ENCODE measurements at regions not wholly inside any gene's neighbourhood (a gene's known extent, or its start where the extent isn't known, plus 50 kb on each side); places are given as distances from the start of the nearest gene placed in this dataset.
"Not testable (repeated sequence)": the region's sequence is repeated elsewhere in the genome, so short reads cannot be mapped to it uniquely, and the experiment has no call there.

- DNase-seq = no peak
- Histone ChIP-seq H3K4me1 (no peaks in the 10 kb centered on the region), H3K27me3 (no peaks in the 10 kb centered on the region), H3K4me3 (no peak overlapping the region), H3K9me3 (no peaks in the 10 kb centered on the region), H3K27ac (no peak overlapping the region), H3K36me3 (ENCODE audit: low read depth, missing control alignments) (no peaks in the 10 kb centered on the region)
- intact Hi-C loops (cut with DNase I; ENCODE audit: low total_unique reads) = no loop called here
- TF ChIP-seq POLR2A (IDR thresholded peaks at IDR 0.05) = no peak
- TF ChIP-seq CTCF (IDR thresholded peaks at IDR 0.05) = no peak
These were observed 468.4 kb downstream of the PRR16 start for GRCh38 chr5:120932480-120932879.

- intact Hi-C loops (cut with DNase I; ENCODE audit: low total_unique reads) = no loop called here
- no peaks in the 10 kb centered on the region for H3K9me3 ChIP-seq
- no peaks in the 10 kb centered on the region for H3K36me3 ChIP-seq (ENCODE audit: low read depth, missing control alignments)
- DNase-seq = no peak
- H3K27me3 ChIP-seq = no peaks in the 10 kb centered on the region
- TF ChIP-seq POLR2A (IDR thresholded peaks at IDR 0.05) (no peak), CTCF (IDR thresholded peaks at IDR 0.05) (no peak)
- 37 to 56% methylated on average over 1 of the region's 1 CpG for WGBS, 2 donors
- H3K4me1 ChIP-seq = no peaks in the 10 kb centered on the region
- no peak overlapping the region for H3K4me3 ChIP-seq
- H3K27ac ChIP-seq = no peak overlapping the region
These were observed 469.9 kb downstream of the PRR16 start for GRCh38 chr5:120934031-120934430.

GRCh38 chr5:120936652-120937051 lies 472.6 kb downstream of the PRR16 start:
- H3K36me3 ChIP-seq (ENCODE audit: low read depth, missing control alignments) = no peaks in the 10 kb centered on the region
- WGBS, 2 donors = 73 to 78% methylated on average over 19 to 31 of the region's 31 CpGs

GRCh38 chr5:120938604-120939003 lies 474.5 kb downstream of the PRR16 start:
- no peak overlapping the region for H3K27ac ChIP-seq
- H3K36me3 ChIP-seq (ENCODE audit: low read depth, missing control alignments) = no peaks in the 10 kb centered on the region
- intact Hi-C loops (cut with DNase I; ENCODE audit: low total_unique reads) = no loop called here
- WGBS, 2 donors = 44 to 55% methylated on average over 1 of the region's 1 CpG
- H3K9me3 ChIP-seq = no peaks in the 10 kb centered on the region
- H3K4me1 ChIP-seq = no peaks in the 10 kb centered on the region
- no peak overlapping the region for H3K4me3 ChIP-seq
- no peak for TF ChIP-seq POLR2A (IDR thresholded peaks at IDR 0.05)
- no peak for TF ChIP-seq CTCF (IDR thresholded peaks at IDR 0.05)
- H3K27me3 ChIP-seq = no peaks in the 10 kb centered on the region
- no peak for DNase-seq

More at GRCh38 chr5:120936652-120937051, 472.6 kb downstream of the PRR16 start:
- peak overlapping the region; percentile 19 to 20 for H3K4me3 ChIP-seq
- H3K27ac ChIP-seq = no peak overlapping the region
- H3K4me1 ChIP-seq = no peaks in the 10 kb centered on the region
- H3K27me3 ChIP-seq = no peaks in the 10 kb centered on the region
- TF ChIP-seq POLR2A (IDR thresholded peaks at IDR 0.05) = no peak
- TF ChIP-seq CTCF (IDR thresholded peaks at IDR 0.05) = no peak
- intact Hi-C loops (cut with DNase I; ENCODE audit: low total_unique reads) = no loop called here
- no peaks in the 10 kb centered on the region for H3K9me3 ChIP-seq
- DNase-seq = no peak

GRCh38 chr5:120942596-120943350 lies 478.7 kb downstream of the PRR16 start:
- intact Hi-C loops (cut with DNase I; ENCODE audit: low total_unique reads) = no loop called here
- Histone ChIP-seq H3K27me3 (no peaks in the 10 kb centered on the region), H3K4me3 (no peak overlapping the region), H3K36me3 (ENCODE audit: low read depth, missing control alignments) (no peaks in the 10 kb centered on the region), H3K9me3 (no peaks in the 10 kb centered on the region), H3K27ac (no peak overlapping the region), H3K4me1 (no peaks in the 10 kb centered on the region)
- TF ChIP-seq POLR2A (IDR thresholded peaks at IDR 0.05) (no peak), CTCF (IDR thresholded peaks at IDR 0.05) (no peak)
- 84 to 89% methylated on average over 8 of the region's 8 CpGs for WGBS, 2 donors
- no peak for DNase-seq

GRCh38 chr5:120949596-120949995 lies 485.5 kb downstream of the PRR16 start:
- not testable (repeated sequence) for H3K4me1 ChIP-seq
- 77 to 92% methylated on average over 4 of the region's 4 CpGs for WGBS, 2 donors

GRCh38 chr5:120953445-120953844 lies 489.3 kb downstream of the PRR16 start:
- 64 to 67% methylated on average over 2 of the region's 2 CpGs for WGBS, 2 donors
- H3K4me1 ChIP-seq; intact Hi-C loops (cut with DNase I; ENCODE audit: low total_unique reads); H3K27me3 ChIP-seq; H3K4me3 ChIP-seq; H3K9me3 ChIP-seq; DNase-seq; H3K36me3 ChIP-seq (ENCODE audit: low read depth, missing control alignments); H3K27ac ChIP-seq: not testable (repeated sequence)

More at GRCh38 chr5:120949596-120949995, 485.5 kb downstream of the PRR16 start:
- intact Hi-C loops (cut with DNase I; ENCODE audit: low total_unique reads); H3K27ac ChIP-seq; H3K9me3 ChIP-seq; H3K36me3 ChIP-seq (ENCODE audit: low read depth, missing control alignments); H3K27me3 ChIP-seq; H3K4me3 ChIP-seq; DNase-seq: not testable (repeated sequence)

Measured in testis (tissue), 2 donors.